WI38 (cell line): ENCODE measurements at regions not wholly inside any gene's neighbourhood (a gene's known extent, or its start where the extent isn't known, plus 50 kb on each side); places are given as distances from the start of the nearest gene placed in this dataset.

Experiments
- H3K4me3 ChIP-seq: 2 replicates; pipeline ENCODE4 v1.5.1; 2011; ENCODE audit warnings: low read depth, mild to moderate bottlenecking, control low read depth, low read length
- CTCF ChIP-seq: IDR thresholded peaks from 2 replicates; pipeline ENCODE4 v1.5.1; 2012; ENCODE audit warnings: low read depth, mild to moderate bottlenecking, control low read depth, low read length

GRCh38 chr6:156021746-156022396, 566.2 kb upstream of the NOX3 start:
- TF ChIP-seq CTCF = no peak
- no peak overlapping the region for H3K4me3 ChIP-seq

GRCh38 chr6:156017838-156018237, 562.2 kb upstream of the NOX3 start:
- TF ChIP-seq CTCF = no peak
- no peak overlapping the region for H3K4me3 ChIP-seq

- no peak for TF ChIP-seq CTCF
- H3K4me3 ChIP-seq = no peak overlapping the region
These were observed 560.7 kb upstream of the NOX3 start for GRCh38 chr6:156016186-156016976.

- no peak overlapping the region for H3K4me3 ChIP-seq
- no peak for TF ChIP-seq CTCF
These were observed 557.5 kb upstream of the NOX3 start for GRCh38 chr6:156013155-156013554.

GRCh38 chr6:156009656-156010055, 554.0 kb upstream of the NOX3 start:
- no peak for TF ChIP-seq CTCF
- no peak overlapping the region for H3K4me3 ChIP-seq

- no peak overlapping the region for H3K4me3 ChIP-seq
These were observed 549.2 kb upstream of the NOX3 start for GRCh38 chr6:156004796-156005195.

More at GRCh38 chr6:156004796-156005195, 549.2 kb upstream of the NOX3 start:
- TF ChIP-seq CTCF = no peak
